GM21423 (cell line): ENCODE measurements at regions not wholly inside any gene's neighbourhood (a gene's known extent, or its start where the extent isn't known, plus 50 kb on each side); places are given as distances from the start of the nearest gene placed in this dataset.
"Not testable (repeated sequence)": the region's sequence is repeated elsewhere in the genome, so short reads cannot be mapped to it uniquely, and the experiment has no call there.

Experiments
- ATAC-seq: cut with Tn5 transposase; IDR thresholded peaks from one replicate; pipeline ENCODE4 v1.9.1; 2021; ENCODE audit warnings: mild to moderate bottlenecking, moderate library complexity; ENCODE audit not compliant: unreplicated experiment

GRCh38 chr6:115814907-115815306 lies 245.8 kb downstream of the FRK start:
- no peak for ATAC-seq

GRCh38 chr6:115811541-115811940 lies 249.2 kb downstream of the FRK start:
- no peak for ATAC-seq

DNA sequence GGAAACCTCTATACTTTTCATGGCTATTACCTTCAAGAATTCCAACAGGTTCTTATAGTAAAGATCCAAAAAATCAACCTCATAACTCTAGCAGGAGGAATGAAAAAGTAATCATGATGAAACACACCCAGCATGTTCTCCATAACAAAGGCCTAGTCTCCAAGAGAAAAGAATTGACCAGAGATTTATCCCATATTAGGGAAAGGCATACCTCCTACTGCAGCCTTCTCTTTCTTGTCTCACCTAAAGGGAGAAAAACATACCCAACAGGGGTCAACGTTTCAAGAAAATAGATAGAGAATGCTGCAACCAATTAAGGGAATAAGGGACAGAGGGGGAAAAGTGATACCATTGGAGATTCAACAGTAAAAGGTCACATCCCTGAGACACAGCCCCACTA lies 262.5 kb downstream of the FRK start:
- ATAC-seq, result no peak

GRCh38 chr6:115796829-115797228 lies 263.9 kb downstream of the FRK start:
- no peak for ATAC-seq

- ATAC-seq, result no peak
These were observed 264.6 kb downstream of the FRK start for GRCh38 chr6:115796061-115796460.

DNA sequence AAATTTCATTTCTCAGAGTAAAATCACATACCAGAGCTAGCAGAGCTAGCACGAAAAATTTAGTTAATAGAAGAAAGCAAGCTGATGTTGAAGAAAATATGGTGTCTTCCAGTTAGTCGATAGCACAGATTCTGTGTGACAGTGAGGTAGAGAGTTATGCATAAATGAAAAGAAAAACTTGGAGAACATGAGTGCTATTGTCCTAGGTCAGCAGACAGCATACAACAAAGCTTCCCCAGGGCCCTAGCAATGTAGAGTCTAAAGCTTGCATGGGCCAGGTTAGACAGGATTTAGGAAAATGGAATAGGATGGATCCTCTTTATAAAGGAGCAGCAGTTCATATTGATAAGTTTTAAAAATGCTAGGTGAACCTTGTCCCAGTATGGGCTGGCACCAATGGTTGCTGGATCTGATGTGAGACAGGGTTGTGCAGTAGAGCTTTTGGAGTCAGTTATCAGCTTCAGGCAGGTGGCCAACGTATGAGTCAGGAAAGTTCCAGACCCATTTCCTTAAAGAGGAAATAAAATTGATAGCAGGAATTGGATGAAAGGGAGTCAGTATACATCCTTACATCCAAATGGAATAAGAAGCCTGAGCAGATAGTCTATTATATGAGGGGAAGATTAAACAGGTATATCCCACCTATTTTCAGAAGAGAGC lies 277.2 kb downstream of the FRK start:
- no peak for ATAC-seq

DNA sequence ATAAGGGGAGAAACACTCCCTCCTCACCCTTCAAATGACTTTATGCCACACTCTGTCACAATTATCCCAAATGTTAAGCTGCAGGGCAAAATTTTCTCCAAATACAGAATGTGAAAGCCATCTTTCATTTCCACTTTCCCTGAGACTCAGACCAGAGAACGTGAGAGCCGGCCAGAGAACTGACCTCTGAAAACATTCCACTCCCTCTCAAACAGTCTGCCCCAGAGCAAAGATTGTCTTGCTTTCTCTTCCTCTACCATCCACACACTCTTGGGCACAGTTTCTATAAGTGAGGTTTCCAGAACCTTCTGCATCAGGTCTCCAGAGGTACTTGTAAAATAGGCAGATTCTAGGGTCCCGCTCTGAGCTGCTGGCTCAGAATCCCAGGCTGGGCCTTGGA lies 278.1 kb downstream of the FRK start:
- no peak for ATAC-seq

DNA sequence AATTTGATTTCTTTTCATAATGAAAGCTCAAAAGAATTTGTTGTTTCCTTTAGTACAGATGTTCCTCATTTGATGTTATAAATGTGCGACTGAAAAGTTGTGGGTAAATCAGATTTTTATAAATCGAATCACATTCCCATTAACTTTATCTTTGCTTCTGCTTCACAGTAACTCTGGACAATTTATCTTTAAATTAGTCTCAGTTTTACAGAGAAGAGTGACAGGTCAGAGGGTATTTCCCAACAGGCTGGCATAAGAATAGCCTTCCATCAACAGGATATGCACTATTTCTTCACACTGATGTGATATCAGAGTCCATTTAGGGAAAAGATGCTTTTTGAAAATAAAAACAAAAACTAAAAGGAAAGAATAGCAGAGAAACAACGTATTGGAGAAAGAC lies 286.9 kb downstream of the FRK start:
- no peak for ATAC-seq

- no peak for ATAC-seq
These were observed 289.8 kb downstream of the FRK start for GRCh38 chr6:115770851-115771250.

- ATAC-seq, result no peak
These were observed 292.2 kb downstream of the FRK start for GRCh38 chr6:115768500-115768899.

- no peak for ATAC-seq
These were observed 292.8 kb downstream of the FRK start for GRCh38 chr6:115767931-115768330.

- ATAC-seq, result no peak
These were observed 293.8 kb downstream of the FRK start for GRCh38 chr6:115766745-115767462.

DNA sequence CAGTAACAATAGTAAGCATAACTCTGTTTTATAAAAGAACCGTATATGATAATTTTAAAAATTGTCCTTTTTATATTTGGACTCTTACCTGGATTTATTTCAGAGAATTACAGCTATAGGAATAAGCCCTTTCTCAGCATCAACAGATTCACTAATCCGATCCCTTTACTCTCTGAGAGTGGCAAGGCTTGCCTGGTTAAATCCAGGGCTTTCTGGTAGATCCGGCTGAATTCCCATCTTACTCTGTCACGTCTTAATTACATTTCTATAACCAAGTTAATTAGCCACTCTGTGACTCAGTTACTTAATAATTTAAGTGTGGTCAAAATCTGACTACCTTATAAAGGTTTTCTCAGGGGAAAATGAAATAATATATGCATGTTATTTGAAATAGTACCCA lies 294.7 kb downstream of the FRK start:
- no peak for ATAC-seq

- ATAC-seq, result no peak
These were observed 301.6 kb downstream of the FRK start for GRCh38 chr6:115759051-115759450.

DNA sequence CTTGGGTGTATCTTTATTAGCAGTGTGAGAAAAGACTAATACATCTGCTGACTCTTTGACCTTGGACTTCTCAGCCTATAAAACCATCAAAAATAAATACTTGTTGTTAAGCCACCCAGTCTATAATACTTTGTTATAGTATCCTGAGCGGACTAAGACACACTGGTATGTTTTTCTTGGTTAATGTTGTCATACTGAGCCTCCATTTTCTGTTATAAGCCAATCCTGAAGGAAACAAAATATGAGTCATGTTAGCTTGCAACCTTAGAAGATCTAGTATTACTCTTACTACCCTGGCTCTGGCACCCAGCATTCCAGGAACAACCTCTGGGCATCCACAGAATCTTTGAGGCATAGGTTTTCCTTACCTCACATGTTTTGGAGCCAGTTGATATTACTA lies 307.2 kb downstream of the FRK start:
- ATAC-seq, result no peak

DNA sequence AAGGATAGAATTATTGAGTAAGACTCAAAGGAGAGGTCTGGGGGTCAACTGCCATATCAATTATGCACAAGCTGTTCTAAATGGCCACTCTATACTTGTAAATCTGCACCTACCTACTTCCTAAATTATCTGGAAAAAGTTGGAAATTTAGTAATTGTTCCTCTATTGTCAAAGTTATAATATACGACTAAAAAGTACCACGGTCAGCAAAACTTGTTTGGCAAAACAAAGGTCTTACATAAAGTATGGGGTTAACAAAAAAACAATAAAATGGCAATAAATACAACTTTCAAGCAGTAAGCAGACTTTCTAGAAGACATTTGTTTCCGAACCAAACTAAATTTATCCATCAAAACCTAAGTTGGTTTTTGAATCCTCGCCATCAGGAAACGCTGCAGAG lies 309.7 kb downstream of the FRK start:
- ATAC-seq, result no peak

GRCh38 chr6:115750292-115750691 lies 310.4 kb downstream of the FRK start:
- ATAC-seq, result no peak

DNA sequence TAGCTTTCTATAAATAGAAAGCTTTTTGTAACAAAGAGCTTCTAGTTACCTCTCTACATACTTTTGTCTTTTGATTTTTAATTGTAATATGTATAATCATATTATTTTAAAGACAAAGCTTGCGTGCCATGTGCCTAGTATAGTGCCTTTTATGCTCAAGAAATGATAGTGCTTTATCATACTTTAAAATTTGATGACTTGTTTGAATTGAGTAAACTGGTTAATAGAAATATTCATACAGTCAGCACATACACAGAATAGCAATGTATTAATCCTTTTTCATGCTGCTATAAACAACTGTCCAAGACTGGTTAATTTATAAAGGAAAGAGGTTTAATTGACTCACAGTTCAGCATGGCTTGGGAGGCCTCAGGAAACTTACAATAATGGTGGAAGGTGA lies 313.0 kb downstream of the FRK start:
- no peak for ATAC-seq

- ATAC-seq, result not testable (repeated sequence)
These were observed 314.1 kb downstream of the FRK start for GRCh38 chr6:115746583-115746982.

DNA sequence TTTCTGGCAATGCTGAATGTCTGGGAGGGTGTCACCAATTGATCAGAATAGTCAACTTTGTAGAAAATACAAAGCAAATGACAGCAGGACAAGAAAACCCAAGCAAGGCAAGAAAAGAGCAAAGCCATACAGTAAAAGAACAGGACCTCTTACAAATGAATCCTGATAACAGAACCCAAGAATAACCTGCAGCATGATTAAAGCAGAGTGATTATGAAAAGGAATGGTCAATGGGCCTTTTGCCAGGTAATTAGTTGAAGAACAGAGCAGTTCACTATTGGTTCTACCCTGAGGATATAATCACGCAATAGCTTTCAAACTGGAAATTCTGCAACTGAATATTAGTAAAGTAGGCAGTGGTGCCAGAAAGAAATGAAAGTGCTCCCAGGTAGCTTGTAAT lies 319.8 kb downstream of the FRK start:
- no peak for ATAC-seq

DNA sequence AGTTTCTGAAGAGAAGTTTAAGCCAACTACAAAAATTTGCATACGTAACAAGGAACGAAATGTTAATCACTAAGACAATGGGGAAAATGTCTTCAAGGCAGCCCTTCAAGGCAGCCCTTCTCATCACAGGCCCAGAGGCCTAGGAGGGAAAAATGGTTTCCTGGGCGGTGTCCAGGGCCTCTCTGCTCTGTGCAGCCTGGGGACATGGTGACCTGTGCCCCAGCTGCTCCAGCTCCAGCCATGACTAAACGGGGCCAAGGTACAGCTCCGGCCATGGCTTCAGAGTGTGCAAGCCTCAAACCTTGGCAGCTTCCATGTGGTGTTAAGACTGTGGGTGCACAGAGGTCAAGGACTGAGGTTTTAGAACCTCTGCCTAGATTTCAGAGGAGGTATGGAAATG lies 325.1 kb downstream of the FRK start:
- ATAC-seq, result no peak

DNA sequence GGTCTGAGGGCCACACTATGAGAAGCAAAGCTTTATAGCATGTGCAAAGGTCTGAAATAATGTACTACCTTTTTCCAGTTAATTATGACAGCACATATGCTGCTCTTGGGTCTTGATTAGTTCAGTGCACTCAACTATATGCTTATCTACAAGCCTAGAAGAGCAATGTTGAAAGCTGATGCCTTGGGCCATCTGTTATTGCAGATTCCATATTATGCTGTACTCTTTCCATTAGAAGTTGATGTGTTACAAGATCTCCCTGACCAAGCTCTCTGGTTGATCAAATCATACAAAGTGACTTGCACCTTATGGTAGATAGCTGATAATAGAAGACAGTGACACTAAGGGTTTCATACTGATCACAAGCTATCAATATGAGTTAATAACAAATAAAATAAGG lies 327.3 kb downstream of the FRK start:
- ATAC-seq, result no peak

- no peak for ATAC-seq
These were observed 331.7 kb downstream of the FRK start for GRCh38 chr6:115729036-115729435.
